Ovary (tissue), 7 donors: ENCODE measurements at regions not wholly inside any gene's neighbourhood (a gene's known extent, or its start where the extent isn't known, plus 50 kb on each side); places are given as distances from the start of the nearest gene placed in this dataset.

Source experiments
- DNase-seq, 5 donors: peaks; one replicate each; pipeline ENCODE4 v3.0.0-alpha.2; 2019 to 2020
- H3K27ac ChIP-seq, 2 donors: fragments of 200-600 bp; one replicate each; pipeline versions ENCODE4 v1.5.1 to v1.8.0; 2019 to 2022
- H3K27me3 ChIP-seq: fragments of 200-600 bp; one replicate; pipeline ENCODE4 v1.8.0; 2022
- H3K36me3 ChIP-seq: fragments of 200-600 bp; sonication (generic); one replicate; pipeline ENCODE4 v1.5.1; 2019
- H3K4me1 ChIP-seq: one replicate; pipeline ENCODE4 v1.8.1; 2013; ENCODE audit warnings: mild to moderate bottlenecking, moderate library complexity; ENCODE audit not compliant: insufficient read depth
- H3K4me3 ChIP-seq: fragments of 200-600 bp; sonication (generic); one replicate; pipeline ENCODE4 v1.5.1; 2017
- H3K9me3 ChIP-seq, 2 donors: fragments of 200-600 bp in 1 of 2; sonication (generic) in 1 of 2; one replicate each; pipeline versions ENCODE4 v1.5.1 to v1.8.1; 2013 to 2019; ENCODE audit warnings: mild to moderate bottlenecking in 1 of 2, moderate library complexity in 1 of 2
- EP300 ChIP-seq: sonication (generic); formaldehyde crosslinking; IDR thresholded peaks from one replicate; pipeline ENCODE4 v1.6.1; 2017; ENCODE audit warnings: antibody characterized with exemption
- POLR2A ChIP-seq: fragments of 450-650 bp; IDR thresholded peaks from one replicate; pipeline ENCODE4 v1.6.1; 2017; ENCODE audit warnings: antibody characterized with exemption, mild to moderate bottlenecking, moderate library complexity
- WGBS, 3 donors: extraction: QIAGEN DNeasy Blood & Tissue Kit in 1 of 3; methylation state at CpG; one replicate each; pipeline versions ENCODE4 v1.1.5 to v1.1.7; 2013 to 2017; 5-methylcytosine and 5-hydroxymethylcytosine counted together
- intact Hi-C, 4 donors: fragments of 100-400 bp; cut with DNase I; formaldehyde crosslinking; loops; one replicate each; pipeline versions ENCODE4 v1.11.0 to v1.15.1; 2022 to 2023
- TF ChIP-seq, protein P1 (sequence below), 3 donors: fragments of 450-650 bp in 2 of 3; fragments of 200-600 bp in 1 of 3; IDR thresholded peaks; one replicate each; pipeline versions ENCODE4 v1.5.1 to v1.8.0; 2016 to 2022; ENCODE audit warnings: antibody characterized with exemption in 3 of 3, mild to moderate bottlenecking in 1 of 3
- donor health status: DM: no; HTN: no; CAD: no; lungs with moderate emphysema.
- donor health status: DM: no; HTN: no; CAD: no.
- donor health status: Bipolar disorder and iron deficiency.
- donor health status: DM: no; HTN: no; CAD: no.
- donor health status: DM: yes; HTN: yes; CAD: no.

GRCh38 chr3:153629148-153629547 is 467.1 kb downstream of the RAP2B start:
- Histone ChIP-seq H3K4me3 (no peak overlapping the region), H3K9me3 (no peaks in the 10 kb centered on the region), H3K27ac (no peak overlapping the region), H3K36me3 (no peaks in the 10 kb centered on the region), H3K27me3 (no peaks in the 10 kb centered on the region), H3K4me1 (no peaks in the 10 kb centered on the region)
- intact Hi-C loops = no loop called here
- no peak for DNase-seq
- TF ChIP-seq, protein P1, sequence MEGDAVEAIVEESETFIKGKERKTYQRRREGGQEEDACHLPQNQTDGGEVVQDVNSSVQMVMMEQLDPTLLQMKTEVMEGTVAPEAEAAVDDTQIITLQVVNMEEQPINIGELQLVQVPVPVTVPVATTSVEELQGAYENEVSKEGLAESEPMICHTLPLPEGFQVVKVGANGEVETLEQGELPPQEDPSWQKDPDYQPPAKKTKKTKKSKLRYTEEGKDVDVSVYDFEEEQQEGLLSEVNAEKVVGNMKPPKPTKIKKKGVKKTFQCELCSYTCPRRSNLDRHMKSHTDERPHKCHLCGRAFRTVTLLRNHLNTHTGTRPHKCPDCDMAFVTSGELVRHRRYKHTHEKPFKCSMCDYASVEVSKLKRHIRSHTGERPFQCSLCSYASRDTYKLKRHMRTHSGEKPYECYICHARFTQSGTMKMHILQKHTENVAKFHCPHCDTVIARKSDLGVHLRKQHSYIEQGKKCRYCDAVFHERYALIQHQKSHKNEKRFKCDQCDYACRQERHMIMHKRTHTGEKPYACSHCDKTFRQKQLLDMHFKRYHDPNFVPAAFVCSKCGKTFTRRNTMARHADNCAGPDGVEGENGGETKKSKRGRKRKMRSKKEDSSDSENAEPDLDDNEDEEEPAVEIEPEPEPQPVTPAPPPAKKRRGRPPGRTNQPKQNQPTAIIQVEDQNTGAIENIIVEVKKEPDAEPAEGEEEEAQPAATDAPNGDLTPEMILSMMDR (IDR thresholded peaks at IDR 0.05) = no peak
- no peak for TF ChIP-seq POLR2A
- TF ChIP-seq EP300 = no peak
- 81 to 92% (median 87%) methylated on average over 2 of the region's 2 CpGs for WGBS, 3 donors

DNA sequence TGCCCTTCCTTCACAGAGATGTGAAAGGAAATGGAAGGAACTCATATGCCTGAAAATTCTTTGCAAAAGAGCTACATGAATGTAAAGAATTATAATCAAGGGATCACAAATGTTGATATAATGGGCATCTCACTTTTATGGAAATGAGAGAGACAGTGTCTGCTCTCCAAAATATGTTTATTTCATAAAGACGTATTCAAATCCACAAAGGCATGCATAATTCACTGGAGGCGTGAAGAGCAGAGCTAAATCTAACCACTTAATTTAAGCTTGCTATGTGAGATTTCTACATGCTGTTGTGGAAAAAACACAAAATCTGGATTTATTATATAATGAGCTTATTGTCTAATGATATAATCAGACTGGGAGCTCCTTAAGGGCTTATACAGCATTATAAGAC is 469.1 kb downstream of the RAP2B start:
- 87 to 90% (median 88%) methylated on average over 2 of the region's 2 CpGs for WGBS, 3 donors
- no peaks in the 10 kb centered on the region for H3K36me3 ChIP-seq
- no peak overlapping the region for H3K27ac ChIP-seq
- no peaks in the 10 kb centered on the region for H3K4me1 ChIP-seq
- H3K9me3 ChIP-seq = no peaks in the 10 kb centered on the region
- no peak for DNase-seq
- no peaks in the 10 kb centered on the region for H3K27me3 ChIP-seq
- TF ChIP-seq EP300 (no peak), POLR2A (no peak)
- TF ChIP-seq, protein P1 (IDR thresholded peaks at IDR 0.05) = no peak
- H3K4me3 ChIP-seq = no peak overlapping the region
- intact Hi-C loops = no loop called here

- no peak for DNase-seq
- H3K4me3 ChIP-seq = no peak overlapping the region
- no peaks in the 10 kb centered on the region for H3K4me1 ChIP-seq
- 82 to 88% (median 85%) methylated on average over 2 of the region's 2 CpGs for WGBS, 3 donors
- no peak overlapping the region for H3K27ac ChIP-seq
- no peaks in the 10 kb centered on the region for H3K9me3 ChIP-seq
- intact Hi-C loops = no loop called here
- no peaks in the 10 kb centered on the region for H3K36me3 ChIP-seq
- H3K27me3 ChIP-seq = no peaks in the 10 kb centered on the region
- TF ChIP-seq EP300 = no peak
- no peak for TF ChIP-seq POLR2A
- TF ChIP-seq, protein P1 (IDR thresholded peaks at IDR 0.05) = no peak
Observed at GRCh38 chr3:153631664-153632063, 469.6 kb downstream of the RAP2B start.

- H3K4me1 ChIP-seq = no peaks in the 10 kb centered on the region
- whole genome bisulfite sequencing, 3 donors = 84 to 98% (median 88%) methylated on average over 1 of the region's 1 CpG
- no peaks in the 10 kb centered on the region for H3K27me3 ChIP-seq
- no peaks in the 10 kb centered on the region for H3K36me3 ChIP-seq
- no peak for DNase-seq
- H3K9me3 ChIP-seq = no peaks in the 10 kb centered on the region
- no peak overlapping the region for H3K27ac ChIP-seq
- H3K4me3 ChIP-seq = no peak overlapping the region
- intact Hi-C loops = no loop called here
- TF ChIP-seq, protein P1 (IDR thresholded peaks at IDR 0.05) = no peak
Observed at GRCh38 chr3:153633407-153633806, 471.4 kb downstream of the RAP2B start.

DNA sequence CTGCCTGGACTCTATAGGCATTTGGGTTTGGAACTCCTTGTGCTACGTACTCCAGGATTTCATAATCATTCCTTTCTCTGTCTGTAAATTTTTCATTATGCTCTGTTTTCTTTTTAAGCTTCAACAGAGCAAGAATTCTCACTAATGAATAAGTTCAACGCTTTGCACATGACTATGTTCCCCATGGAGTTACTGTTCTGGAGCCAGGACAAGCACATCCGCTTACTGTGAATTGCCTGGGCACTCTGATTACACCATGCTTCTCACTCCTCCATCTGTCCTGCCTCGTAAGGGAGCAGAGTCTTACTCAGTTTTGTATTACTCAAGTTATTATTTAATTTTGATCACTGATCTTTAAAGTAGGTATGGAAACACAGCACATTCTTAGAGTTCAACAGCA is 472.7 kb downstream of the RAP2B start:
- TF ChIP-seq EP300 = no peak
- TF ChIP-seq POLR2A = no peak
- TF ChIP-seq, protein P1 (IDR thresholded peaks at IDR 0.05) = no peak
- intact Hi-C loops = no loop called here
- H3K36me3 ChIP-seq = no peaks in the 10 kb centered on the region
- no peak overlapping the region for H3K27ac ChIP-seq
- DNase-seq = no peak
- no peaks in the 10 kb centered on the region for H3K4me1 ChIP-seq
- no peaks in the 10 kb centered on the region for H3K27me3 ChIP-seq
- H3K9me3 ChIP-seq = no peaks in the 10 kb centered on the region
- 82 to 89% (median 86%) methylated on average over 4 of the region's 4 CpGs for WGBS, 3 donors
- no peak overlapping the region for H3K4me3 ChIP-seq
